ENCODE measurements at regions not wholly inside any gene's neighbourhood (a gene's known extent, or its start where the extent isn't known, plus 50 kb on each side); places are given as distances from the start of the nearest gene placed in this dataset.

DNA sequence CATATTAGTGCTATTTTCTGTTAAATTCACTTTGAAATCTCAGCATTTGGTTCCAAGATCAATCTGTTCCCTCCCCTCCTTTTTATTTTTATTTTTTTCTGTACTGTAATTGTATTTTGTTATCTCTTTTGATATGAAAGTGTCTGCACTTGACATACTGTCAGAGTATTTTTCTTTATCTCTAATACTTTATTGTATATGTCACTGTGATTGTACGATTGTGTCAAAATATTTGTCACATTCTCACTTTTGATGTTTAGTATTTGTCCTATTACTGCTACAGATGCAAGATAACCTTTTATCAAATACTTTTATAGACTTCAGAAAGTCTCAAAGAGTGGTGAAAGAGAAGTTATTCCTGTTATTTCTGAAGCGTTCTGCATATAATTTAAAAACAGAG lies 323.5 kb downstream of the JRKL start:
- TF ChIP-seq POLR2AphosphoS5 (IDR thresholded peaks at IDR 0.05; ENCODE audit: control insufficient read depth, insufficient read depth, low read depth, low read length) (no peak), SMARCB1 (IDR thresholded peaks at IDR 0.05; ENCODE audit: insufficient read length, low read depth) (no peak), CHCHD3 (CRISPR knock-in tag; IDR thresholded peaks at IDR 0.05) (no peak), RAD51 (IDR thresholded peaks at IDR 0.05; ENCODE audit: borderline replicate concordance, low read depth) (no peak), PCBP2 (IDR thresholded peaks at IDR 0.05; ENCODE audit: low read depth, low read length, poor library complexity, severe bottlenecking) (no peak), ZFX (CRISPR knock-in tag; IDR thresholded peaks at IDR 0.05) (no peak), MEF2A (IDR thresholded peaks at IDR 0.05; ENCODE audit: control insufficient read depth, low read depth, low read length) (no peak), PTTG1 (tag; IDR thresholded peaks at IDR 0.05; ENCODE audit: low read depth) (no peak), FOXA1 (IDR thresholded peaks at IDR 0.05; ENCODE audit: borderline replicate concordance) (no peak), POLR2AphosphoS2 (IDR thresholded peaks at IDR 0.05; ENCODE audit: low read length) (no peak), SMARCA5 (IDR thresholded peaks at IDR 0.05) (no peak)
- TF ChIP-seq, protein P1, sequence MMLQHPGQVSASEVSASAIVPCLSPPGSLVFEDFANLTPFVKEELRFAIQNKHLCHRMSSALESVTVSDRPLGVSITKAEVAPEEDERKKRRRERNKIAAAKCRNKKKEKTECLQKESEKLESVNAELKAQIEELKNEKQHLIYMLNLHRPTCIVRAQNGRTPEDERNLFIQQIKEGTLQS (IDR thresholded peaks at IDR 0.05) = no peak
- TF ChIP-seq, protein P1 (CRISPR knock-in tag; conservative IDR thresholded peaks at IDR 0.05) = no peak

All from K562 (cell line).